ENCODE measurements at regions not wholly inside any gene's neighbourhood (a gene's known extent, or its start where the extent isn't known, plus 50 kb on each side); places are given as distances from the start of the nearest gene placed in this dataset.

DNA sequence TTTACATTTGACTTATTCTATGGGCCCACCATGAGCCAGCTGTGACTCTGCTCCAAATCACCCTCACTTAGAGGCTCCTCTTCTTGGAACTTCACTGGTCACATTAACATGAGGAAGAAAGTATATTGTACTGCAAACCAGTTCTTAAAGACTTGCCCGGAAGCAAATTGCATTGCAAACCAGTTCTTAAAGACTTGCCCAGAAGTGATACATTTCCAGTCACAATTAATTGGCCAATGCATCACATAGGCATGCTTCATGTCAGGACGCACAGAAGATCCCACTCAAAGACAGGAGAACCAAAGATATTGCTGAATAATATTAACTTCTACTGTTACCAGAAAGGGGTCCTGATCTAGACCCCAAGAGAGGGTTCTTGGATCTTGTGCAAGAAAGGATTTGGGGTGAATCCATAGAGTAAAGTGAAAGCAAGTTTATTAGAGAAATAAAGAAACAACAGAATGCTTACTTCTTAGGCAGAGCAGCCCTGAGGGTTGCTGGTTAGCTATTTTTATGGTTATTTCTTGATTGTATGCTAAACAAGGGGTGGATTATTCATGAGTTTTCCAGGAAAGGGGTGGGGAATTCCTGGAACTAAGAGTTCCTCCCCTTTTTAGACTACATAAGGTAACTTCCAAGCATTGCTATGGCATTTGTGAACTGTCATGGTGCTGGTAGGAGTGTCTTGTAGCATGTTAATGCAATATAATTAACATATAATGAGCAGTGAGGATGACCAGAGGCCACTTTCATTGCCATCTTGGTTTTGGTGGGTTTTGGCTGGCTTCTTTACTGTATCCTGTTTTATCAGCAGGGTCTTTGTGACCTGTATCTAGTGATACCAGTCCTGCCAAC lies 54.6 kb upstream of the HCCS start:
- TF ChIP-seq, protein P1, sequence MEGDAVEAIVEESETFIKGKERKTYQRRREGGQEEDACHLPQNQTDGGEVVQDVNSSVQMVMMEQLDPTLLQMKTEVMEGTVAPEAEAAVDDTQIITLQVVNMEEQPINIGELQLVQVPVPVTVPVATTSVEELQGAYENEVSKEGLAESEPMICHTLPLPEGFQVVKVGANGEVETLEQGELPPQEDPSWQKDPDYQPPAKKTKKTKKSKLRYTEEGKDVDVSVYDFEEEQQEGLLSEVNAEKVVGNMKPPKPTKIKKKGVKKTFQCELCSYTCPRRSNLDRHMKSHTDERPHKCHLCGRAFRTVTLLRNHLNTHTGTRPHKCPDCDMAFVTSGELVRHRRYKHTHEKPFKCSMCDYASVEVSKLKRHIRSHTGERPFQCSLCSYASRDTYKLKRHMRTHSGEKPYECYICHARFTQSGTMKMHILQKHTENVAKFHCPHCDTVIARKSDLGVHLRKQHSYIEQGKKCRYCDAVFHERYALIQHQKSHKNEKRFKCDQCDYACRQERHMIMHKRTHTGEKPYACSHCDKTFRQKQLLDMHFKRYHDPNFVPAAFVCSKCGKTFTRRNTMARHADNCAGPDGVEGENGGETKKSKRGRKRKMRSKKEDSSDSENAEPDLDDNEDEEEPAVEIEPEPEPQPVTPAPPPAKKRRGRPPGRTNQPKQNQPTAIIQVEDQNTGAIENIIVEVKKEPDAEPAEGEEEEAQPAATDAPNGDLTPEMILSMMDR (IDR thresholded peaks at IDR 0.05) = no peak
- no peak for TF ChIP-seq POLR2A (IDR thresholded peaks at IDR 0.05)
